CD4-positive, alpha-beta T cell treated with Interleukin-4 for 1 hour (primary cell): ENCODE measurements at regions not wholly inside any gene's neighbourhood (a gene's known extent, or its start where the extent isn't known, plus 50 kb on each side); places are given as distances from the start of the nearest gene placed in this dataset.

ENCODE experiments used
- DNase-seq, 2 donors: peaks; one replicate each; pipeline ENCODE4 v3.0.0-alpha.2; 2020 to 2022

- no peak for DNase-seq
These were observed 123.2 kb upstream of the UBE2E2 start for GRCh38 chr3:23079976-23080375.

GRCh38 chr3:23083701-23084100, 119.4 kb upstream of the UBE2E2 start:
- no peak for DNase-seq

- DNase-seq, result no peak
These were observed 118.8 kb upstream of the UBE2E2 start for GRCh38 chr3:23084367-23084766.

GRCh38 chr3:23085261-23085660, 117.9 kb upstream of the UBE2E2 start:
- no peak for DNase-seq

- no peak for DNase-seq
These were observed 116.8 kb upstream of the UBE2E2 start for GRCh38 chr3:23086331-23086730.

- DNase-seq, result no peak
These were observed 116.3 kb upstream of the UBE2E2 start for GRCh38 chr3:23086831-23087230.

- no peak for DNase-seq
These were observed 108.7 kb upstream of the UBE2E2 start for GRCh38 chr3:23094412-23094811.

- no peak for DNase-seq
These were observed 108.2 kb upstream of the UBE2E2 start for GRCh38 chr3:23094890-23095462.

GRCh38 chr3:23096041-23096440, 107.1 kb upstream of the UBE2E2 start:
- no peak for DNase-seq

GRCh38 chr3:23099021-23099420, 104.1 kb upstream of the UBE2E2 start:
- no peak for DNase-seq

- no peak for DNase-seq
These were observed 103.5 kb upstream of the UBE2E2 start for GRCh38 chr3:23099677-23100076.

GRCh38 chr3:23100106-23100505, 103.0 kb upstream of the UBE2E2 start:
- no peak for DNase-seq

GRCh38 chr3:23103764-23104163, 99.4 kb upstream of the UBE2E2 start:
- no peak for DNase-seq

- DNase-seq, result no peak
These were observed 98.1 kb upstream of the UBE2E2 start for GRCh38 chr3:23105048-23105447.

- no peak for DNase-seq
These were observed 96.5 kb upstream of the UBE2E2 start for GRCh38 chr3:23106666-23107065.

GRCh38 chr3:23107221-23107620, 95.9 kb upstream of the UBE2E2 start:
- no peak for DNase-seq

- no peak for DNase-seq
These were observed 94.6 kb upstream of the UBE2E2 start for GRCh38 chr3:23108451-23109057.

GRCh38 chr3:23111286-23111685, 91.8 kb upstream of the UBE2E2 start:
- no peak for DNase-seq

GRCh38 chr3:23111797-23112196, 91.3 kb upstream of the UBE2E2 start:
- no peak for DNase-seq

- peak in 1 of 2 donors; percentile 24 for DNase-seq
These were observed 90.6 kb upstream of the UBE2E2 start for GRCh38 chr3:23112491-23112890.

GRCh38 chr3:23113455-23114171, 89.5 kb upstream of the UBE2E2 start:
- DNase-seq, result no peak

- DNase-seq, result no peak
These were observed 88.7 kb upstream of the UBE2E2 start for GRCh38 chr3:23114432-23114831.

- DNase-seq, result no peak
These were observed 87.8 kb upstream of the UBE2E2 start for GRCh38 chr3:23115171-23115877.
